ENCODE measurements at regions not wholly inside any gene's neighbourhood (a gene's known extent, or its start where the extent isn't known, plus 50 kb on each side); places are given as distances from the start of the nearest gene placed in this dataset.

DNA sequence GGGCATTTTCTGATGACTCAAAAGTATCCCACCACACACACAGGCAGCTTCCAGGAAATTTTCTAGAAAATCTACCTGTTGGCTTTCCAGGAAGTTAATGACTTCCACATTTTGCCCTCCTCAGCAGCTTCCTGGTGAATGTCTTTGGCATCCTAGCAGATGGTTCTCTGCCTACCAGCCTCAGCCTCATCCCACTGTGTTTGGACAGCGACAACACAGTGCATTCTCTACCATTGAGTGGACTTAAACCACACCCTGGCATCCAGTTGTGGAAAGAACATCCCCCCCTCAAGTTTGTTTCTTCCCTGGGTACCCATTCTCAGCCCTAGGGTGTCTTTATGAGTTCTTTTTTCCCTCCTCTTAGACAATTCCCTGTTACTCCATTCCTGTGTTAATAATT, 50.8 kb upstream of the GADL1 start:
- DNase-seq = no peak

DNA sequence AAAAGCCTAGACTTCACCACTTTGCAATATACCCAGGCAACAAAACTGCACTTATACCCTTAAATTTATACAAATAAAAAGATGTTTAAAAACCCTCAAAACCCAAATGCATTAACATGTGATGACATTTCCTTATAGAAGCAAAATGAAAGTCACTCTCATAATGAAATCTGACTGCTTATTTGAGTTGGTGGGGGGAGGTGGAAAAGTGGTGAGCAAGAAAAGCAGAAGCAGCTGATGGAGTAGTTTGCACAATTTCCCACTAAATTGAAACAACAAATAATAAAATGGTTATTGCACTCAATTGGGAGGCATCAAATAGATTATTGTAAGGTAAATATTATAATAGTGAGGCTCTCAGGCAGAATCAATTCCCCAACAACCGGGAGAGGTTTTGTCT, 54.0 kb upstream of the GADL1 start:
- DNase-seq = no peak

DNA sequence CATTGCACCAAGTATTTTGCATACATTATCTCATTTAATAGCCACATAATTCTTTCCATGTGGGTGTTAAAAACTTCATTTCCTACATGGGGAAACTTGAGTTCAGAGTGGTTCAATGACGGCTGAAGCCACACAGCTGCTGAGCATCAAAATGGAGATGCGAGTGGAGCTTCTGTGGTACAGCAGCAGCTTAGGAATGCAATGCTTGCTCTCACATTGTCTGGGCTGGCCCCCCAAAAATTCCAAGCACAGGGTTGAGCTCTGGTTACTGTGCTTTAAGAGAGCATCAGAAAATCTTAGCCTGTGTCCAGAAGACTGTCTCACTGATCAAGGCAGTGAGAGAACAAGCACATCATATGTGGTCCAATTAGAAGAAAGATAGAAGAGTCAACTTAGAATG, 57.4 kb upstream of the GADL1 start:
- DNase-seq = no peak

DNA sequence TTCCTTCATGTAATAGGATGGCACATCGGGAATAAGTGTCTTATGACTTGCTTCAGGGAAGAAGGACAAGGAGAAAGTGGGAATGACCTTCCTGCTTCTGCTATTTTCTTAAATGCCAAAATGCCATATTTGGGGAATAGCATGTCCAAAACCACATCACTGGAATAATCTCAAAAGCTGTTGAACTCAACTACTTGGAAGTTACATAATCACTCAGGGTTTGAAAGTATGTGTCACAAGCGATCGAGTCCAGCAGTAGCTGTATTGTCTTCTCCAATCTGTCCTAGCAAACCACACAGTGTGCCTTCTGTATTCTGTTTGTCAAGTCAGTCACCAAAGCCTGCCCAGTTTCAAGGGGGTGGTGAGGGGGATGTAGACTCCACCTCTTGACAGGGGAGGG, 58.3 kb upstream of the GADL1 start:
- DNase-seq = no peak

DNA sequence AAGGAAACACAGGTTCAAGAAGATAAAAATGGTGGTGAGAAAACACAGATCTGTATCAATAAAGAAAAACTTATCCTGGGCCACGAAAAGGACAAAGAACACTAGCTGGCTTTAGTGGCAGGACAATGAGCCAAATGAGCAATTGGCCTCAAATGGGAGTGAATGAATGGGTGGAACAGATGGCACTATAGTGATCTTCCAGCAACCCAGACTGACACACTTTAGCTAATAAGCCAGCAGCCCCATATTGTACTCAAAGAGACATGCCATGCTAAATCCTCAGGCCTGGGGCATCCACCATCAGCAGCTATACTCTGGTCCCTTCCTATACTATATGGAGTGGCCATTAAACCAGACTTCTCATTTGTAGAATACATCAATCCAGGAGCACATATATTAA, 60.0 kb upstream of the GADL1 start:
- DNase-seq = no peak

DNA sequence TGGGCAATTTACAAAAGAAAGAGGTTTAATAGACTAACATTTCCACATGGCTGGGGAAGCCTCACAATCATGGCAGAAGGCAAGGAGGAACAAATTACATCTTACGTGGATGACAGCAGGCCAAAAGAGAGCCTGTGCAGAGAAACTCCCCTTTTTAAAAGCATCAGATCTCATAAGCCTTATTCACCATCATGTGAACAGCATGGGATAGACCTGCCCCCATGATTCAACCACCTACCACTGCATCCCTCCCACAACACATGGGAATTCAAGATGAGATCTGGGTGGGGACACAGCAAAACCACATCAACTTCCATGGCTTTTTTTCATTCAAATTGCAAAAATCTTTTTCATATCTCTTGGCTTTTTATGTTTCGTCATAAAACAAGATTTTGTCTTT, 67.6 kb upstream of the GADL1 start:
- no peak for DNase-seq

DNA sequence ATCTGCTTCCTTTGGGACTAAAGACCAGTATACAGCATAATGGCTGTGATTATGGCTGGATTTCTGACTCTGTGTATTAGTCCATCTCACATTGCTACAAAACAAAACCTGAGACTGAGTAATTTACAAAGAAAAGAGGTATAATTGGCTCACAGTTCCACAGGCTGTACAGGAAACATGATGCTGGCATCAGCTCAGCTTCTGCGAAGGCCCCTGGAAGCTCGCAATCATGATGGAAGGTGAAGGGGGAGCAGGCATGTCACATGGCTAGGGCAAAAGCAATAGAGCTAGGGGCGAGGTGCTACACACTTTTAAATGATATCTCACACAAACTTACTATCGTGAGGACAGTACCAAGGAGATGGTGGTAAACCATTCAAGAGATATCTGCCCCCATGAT, 68.0 kb upstream of the GADL1 start:
- DNase-seq = no peak

DNA sequence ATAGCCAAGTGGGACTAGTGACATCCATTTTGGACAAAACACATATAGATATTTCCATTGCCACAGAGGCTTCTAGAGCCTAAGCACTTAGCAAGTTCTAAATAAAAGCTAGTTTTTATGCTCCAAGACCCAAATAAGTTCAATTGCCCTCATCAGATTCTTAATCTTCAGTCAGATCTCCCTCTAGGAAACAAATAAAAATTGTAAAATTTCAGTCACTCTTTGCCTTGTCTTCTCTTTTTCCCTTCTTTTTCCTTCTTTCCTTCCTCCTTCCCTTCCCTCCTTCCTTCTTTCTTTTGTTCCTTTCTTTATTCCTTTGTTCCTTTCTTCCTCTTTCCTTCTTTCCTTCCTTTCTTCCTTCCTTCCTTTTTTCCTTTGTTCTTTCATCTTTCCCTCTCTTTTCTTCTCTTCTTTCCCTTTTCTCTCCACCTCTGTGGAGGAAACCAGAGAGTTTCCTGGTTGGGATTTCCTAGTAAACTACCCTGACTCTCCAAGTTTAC, 68.8 kb upstream of the GADL1 start:
- no peak for DNase-seq

DNA sequence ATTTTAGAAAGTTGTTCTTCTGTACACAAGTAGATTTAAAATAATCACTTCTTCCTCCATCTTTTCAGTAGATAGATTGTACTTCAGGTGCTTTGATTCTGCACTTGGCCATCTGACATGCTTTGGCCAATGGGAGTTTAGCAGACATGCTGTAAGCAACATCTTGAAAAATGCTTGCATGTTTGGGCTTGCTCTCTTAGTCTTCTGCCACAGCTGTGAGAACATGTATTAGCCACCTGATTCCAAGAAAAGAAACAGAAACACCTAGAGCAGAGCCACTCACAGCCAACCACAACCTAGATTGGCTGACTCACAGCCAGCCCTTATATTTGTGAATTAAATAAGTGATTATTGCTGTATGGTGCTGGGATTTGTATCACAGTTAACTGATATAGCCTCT, 70.2 kb upstream of the GADL1 start:
- DNase-seq = peak in 1 of 5 experiments; percentile 42

DNA sequence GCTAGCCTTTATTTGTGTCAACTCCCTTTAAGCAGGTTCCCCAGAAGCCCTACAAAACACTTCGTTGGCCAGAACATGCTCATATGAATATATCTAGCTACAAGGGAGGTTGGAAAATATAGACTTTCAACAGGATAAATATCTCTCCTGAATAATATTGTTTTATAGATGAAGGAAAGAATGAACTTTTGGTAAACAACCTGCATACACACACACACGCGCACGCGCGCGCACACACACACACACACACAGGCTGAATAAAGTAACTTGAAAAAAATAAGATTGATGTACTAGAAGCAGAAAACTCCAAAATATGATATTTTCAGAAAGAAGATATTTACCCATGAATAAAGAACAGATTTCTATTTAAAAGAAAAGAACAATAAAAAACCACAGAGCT, 72.4 kb upstream of the GADL1 start:
- DNase-seq = no peak

DNA sequence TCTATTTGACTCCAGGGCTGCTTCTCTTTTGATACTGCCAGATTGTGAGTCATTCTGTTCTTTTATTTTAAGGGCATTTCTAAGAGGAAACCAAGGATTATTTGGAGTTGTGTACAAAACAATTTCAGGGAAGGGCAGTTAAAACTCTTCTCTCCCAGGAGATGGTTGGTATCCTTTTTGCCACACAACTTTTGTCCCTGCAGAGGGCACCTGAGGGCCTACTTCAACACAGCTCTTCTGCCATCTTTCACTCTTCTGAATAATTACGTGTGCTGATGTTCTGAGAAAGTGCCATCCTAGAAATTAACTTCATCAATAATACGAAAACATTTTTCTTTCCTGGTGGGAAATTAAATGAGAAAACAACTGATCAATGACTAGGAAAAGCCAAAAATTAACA, 75.7 kb upstream of the GADL1 start:
- peak in 1 of 5 experiments; percentile 18 for DNase-seq

DNA sequence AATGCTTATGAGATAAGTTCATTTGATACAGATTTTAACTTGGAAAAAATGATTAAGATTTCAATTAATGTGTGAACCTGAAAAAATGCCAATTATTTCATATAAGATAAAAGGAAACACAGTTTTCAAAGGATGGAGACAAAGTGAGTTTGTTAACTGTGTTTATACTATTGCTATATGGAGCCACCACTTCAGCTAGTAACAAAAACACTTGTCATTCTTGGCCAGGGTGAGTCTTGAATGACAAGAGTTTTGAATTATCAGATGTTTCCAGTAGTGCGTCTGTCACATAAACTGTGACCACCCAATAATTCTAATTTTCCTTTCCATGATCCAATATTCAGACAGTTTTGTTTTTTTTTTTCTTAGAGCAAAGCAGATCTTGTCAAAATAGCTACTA, 78.0 kb upstream of the GADL1 start:
- no peak for DNase-seq

DNA sequence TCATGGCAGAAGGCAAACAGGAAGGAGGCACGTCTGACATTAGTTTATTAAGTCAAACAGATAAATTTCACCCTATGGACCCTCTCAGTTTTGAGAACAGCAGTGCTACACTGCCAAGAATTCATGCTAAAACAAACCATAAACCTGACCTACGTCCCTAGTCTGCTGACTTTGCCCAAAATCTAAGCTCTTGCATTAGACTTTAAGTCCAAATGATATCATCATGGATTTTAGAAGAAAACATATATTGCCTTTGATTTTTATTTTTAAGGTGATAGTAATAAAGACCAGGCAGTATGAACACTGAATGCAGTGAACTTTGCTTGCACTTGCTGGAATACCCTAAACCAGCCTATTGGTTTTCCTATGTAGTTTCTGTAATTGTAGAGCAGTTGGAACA, 79.6 kb upstream of the GADL1 start:
- no peak for DNase-seq

DNA sequence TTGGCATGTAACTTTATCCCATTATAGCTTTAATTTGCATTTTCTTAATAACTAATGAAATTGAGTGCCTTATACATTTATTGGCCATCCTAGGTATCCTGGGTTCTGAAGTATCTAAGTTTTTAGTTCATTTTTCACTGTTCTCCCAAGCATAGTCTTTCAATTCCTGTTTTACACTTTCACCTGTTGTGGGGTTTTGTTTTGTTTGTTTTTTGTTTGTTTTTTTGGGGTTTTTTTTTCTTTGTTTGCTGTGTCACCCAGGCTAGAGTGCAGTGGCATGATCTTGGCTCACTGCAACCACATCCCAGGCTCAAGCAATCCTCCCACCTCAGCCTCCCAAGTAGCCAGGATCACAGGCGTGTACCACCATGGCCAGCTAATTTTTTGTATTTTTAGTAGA, 83.1 kb upstream of the GADL1 start:
- DNase-seq = no peak

DNA sequence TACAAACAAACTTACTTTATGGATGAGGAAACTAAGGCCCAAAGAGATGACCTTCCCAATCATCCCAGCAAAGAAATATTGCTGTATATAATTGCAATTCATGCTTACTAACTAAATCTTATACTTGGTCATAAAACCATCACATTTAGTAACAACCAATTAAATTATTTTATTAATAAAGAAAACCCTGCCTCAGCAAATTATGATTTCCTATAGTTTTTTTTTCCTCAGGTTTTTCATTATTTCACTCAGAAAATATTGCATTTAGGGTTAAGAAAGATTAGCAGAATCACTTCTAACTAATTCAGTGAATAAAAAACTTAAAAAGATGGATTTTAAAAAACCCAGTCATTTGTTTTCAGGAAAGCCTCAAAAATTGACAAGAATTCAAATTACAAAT, 86.5 kb upstream of the GADL1 start:
- DNase-seq = no peak

DNA sequence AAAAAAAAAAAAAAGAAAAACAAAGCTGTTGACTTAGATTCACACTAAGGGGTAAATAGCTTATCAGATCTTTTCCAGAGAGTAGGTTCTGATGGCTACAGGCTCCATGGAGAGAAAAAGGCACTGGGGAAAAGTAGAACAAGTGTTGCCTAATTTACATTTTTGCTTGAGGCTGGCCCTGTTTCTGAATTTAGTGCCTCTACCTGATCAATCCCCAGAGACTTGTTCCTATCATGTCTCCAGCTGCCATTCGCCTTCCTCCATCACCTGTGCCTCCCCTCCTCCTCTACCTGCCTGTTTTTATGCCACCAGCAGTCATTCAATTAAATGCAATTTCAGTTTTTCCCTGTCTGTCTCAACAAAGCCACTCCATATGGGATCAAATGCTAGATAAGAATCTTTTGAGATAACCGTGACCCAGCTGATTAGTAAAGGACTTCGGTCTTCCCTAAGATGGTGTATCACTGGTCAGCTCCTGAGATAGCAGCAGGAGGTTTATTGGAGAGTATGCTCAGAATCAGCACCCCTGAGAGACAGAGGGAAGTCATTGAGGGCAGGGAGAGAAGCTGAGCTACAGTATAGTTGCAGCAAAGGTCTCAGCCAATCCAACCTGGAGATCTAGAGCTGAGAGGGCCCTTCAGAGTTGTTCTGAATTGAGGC, 88.1 kb upstream of the GADL1 start:
- DNase-seq = no peak

DNA sequence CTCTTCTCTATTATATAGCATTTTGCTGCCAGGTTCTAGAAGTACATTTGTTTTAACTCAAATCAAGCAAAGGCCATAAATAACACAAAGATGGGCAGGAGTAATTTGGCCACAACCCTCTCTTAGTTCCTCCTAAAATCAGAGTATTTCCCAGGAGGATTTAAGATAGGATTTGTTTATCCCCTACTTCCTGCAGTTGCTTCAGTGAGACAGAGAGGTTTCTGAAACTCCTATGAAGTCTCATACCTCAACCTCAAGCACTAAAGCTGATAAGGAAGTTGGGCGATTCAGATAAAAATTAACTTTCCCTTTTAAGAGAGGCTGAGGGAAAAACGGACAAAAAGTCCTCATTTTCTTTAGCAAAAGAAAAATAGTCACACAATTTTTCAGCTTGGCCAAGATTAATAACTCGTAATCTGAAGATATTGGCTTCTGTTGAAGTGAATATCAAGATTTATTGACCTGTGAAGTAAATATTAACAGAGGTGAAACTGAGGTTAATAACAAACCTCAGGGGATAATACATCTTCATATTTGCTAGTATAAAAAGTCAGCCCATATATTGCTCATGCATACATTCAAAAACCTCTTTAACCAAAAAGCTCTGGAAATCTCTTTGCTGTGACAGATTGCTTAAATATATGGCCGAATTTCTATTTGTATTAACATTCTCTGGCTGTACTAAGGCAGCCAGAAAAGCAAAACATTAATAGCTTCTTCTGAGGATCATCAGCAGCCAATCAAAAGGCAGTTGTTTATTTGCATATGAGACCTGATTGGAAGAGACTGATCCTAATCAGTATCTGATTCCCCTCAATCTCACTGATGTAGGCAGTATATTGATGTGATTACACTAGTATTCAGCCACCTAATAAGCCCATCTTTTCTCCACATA, 90.6 kb upstream of the GADL1 start:
- no peak for DNase-seq

DNA sequence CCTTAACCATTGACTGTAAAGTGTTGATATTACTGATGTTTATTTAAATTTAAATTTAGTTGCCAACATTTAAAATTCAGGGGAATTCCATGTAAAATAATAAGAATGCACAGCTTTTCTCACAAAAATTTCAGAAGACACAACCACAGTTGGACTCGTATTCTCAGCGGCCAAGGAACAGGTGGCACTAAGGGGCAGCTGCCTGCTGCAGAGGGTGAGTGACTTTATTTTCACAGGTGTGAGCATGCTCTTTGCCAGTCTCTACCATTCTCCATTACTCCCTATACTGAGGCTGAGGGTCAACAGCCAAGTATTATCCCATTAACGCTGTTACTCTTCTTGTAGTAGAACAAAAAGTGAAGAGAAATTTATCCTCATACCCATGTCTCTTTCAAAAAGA, 92.1 kb upstream of the GADL1 start:
- no peak for DNase-seq

DNA sequence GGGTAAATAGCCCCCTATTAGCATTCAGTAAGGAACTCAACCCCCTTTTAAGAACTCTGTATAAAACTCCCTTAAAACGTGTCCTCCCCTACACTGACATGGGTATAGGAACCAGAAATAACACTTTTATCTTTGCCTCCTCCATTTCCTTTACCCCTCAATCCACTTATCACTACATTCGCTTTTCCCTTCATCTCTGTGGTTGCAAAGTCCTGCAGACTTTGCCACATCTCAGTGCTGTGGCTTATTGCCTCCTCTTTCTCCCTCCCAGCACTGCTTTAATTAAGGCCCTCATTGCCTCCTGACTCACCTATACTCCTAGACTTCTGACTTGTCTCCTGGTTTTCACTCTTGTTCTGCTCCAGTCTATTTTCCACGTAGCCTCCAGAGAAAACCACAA, 94.3 kb upstream of the GADL1 start:
- DNase-seq = no peak

DNA sequence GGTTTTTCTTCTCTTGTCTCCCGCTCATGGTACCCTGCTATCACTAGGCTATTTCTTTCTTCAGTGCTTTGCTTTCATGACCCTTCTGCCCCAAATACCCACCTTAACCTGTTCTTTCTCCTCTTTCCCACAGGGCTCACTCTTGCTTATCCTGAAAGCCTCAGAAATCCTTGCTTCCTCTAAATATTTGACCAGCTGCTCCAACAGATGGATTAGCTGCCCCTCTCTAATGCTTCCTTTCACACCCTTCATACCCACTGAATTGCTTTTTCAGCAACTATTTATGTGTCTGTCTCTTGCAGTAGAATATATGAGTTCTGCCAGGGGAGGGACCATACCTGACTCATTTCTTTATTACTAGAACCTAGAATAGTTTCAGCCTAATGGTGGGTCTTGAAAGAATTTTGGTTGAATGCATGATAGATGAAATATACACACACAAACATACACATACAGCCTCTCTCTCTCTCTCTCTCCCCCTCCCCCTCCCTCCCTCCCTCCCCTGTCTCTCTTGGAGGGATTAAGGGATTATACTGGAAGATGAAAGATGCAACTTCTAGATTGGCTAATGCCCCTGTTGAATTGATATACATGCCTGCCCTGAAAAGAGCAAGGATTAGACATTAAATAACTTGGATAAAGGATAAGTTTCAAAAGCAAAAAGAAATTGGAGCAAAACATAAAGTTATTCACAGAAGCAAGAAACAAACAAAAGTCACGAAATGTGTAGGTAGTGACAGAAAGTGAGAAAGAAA, 95.0 kb upstream of the GADL1 start:
- no peak for DNase-seq

DNA sequence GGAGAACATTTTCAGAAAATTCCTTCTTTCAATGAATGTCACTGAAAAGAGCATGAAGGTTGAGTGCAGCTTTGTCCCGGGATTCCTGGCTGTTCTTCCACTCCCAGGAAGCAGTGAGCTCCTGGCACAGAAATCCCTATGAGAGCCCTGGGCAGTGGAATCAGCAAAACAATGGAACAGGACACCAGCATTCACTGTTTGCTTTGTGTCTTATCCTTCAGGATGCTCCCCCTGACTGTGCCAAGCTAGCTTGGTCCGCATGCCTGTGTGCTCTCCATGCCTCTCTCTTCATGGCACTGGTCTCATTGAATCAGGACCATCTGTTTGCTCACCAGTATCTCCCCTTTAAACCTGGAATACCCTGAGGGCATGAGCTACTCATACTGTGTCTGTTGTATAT, 102.0 kb upstream of the GADL1 start:
- DNase-seq = no peak

DNA sequence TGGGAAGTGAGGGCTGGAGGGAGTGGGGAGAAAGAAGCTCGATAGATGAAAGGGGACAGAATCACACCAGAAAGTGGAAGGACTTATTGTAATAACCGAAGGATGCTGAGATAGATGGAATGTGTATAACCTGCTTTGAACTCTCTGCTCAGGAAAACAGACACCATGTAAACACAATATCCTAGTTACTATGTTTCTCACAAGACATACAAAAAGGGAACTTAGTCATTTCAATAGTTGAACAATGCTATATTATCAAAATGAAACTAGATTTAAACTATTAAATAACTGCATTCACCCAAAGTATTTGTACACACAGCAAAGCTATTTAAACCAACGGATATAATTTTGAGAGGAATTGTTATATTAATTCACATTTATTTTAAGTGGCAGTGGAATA, 108.3 kb upstream of the GADL1 start:
- DNase-seq = peak in 1 of 5 experiments; percentile 20

DNA sequence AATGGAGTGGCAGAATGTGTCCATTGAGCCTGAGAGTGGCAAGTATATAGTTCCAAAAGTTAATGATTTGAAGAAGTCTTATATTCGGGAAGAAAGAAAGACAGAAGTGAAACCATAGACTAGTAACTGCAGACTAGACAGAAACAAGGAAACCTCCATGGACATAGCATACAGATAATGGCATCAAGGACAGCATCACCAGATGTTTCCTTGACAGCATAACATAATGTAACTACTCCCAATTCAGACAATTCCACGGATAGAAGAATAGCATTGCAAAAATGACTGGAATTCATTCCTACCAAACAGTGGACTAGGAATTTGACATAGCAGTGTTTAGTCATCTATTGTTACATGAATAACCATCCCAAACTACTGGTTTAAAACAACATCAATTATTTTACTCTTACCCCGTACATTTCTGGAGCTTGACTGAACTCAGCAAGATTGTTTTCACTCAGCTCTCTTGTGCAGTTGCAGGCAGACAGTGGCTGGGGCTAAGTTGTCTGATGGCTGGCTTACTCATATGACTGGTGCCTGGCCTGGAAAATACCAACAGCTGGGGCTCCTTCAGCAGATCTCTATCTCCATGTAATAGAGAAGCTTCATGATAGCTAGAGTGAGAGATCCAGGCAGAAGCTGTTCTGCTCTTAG, 109.7 kb upstream of the GADL1 start:
- DNase-seq = peak in 1 of 5 experiments; percentile 57

Measured in T-helper 2 cell (primary cell).